ENCODE measurements at regions not wholly inside any gene's neighbourhood (a gene's known extent, or its start where the extent isn't known, plus 50 kb on each side); places are given as distances from the start of the nearest gene placed in this dataset.
A peak's percentile ranks its signal among the peaks of the same experiment; 100 is the strongest.

DNA sequence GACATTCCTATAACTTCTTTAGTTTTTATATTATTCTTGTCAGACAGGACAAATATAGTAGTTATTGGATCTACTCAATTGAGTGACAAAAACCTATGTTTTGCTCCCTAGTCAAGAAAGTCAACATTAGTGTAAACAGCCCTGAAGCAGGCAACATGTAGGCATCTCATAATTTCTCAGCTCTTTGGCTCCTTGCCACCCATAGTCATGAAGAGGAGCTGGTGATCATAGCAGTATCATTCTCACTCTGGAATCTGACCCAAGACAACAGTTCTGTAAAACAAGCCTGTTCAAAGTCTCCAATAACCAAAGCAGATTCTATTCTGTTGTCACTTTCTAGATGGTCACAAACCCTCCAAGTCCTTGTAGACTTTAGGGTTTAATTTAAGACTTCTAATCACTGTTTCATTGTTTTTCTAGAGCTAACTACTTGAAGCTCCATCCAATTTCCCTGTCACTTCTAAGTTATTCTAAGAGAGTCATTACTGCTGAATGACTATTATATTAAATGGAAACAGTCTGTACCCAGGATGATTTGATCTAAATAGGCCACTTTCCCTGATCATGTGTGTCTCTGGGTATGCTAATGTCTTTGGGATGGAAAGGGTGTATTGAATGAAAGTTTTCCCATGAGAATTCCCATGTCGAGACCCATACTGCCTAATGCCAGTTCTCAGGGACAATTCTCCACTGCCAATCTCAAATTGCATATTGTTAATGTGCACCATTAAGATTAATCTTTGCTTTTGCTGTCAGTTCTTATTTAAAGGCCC, 533.3 kb downstream of the ACTL7B start:
- peak; percentile 4 for DNase-seq

GRCh38 chr9:108316630-108317029, 539.2 kb downstream of the ACTL7B start:
- peak; percentile 8 for DNase-seq

GRCh38 chr9:108316066-108316465, 539.7 kb downstream of the ACTL7B start:
- DNase-seq: no peak

DNA sequence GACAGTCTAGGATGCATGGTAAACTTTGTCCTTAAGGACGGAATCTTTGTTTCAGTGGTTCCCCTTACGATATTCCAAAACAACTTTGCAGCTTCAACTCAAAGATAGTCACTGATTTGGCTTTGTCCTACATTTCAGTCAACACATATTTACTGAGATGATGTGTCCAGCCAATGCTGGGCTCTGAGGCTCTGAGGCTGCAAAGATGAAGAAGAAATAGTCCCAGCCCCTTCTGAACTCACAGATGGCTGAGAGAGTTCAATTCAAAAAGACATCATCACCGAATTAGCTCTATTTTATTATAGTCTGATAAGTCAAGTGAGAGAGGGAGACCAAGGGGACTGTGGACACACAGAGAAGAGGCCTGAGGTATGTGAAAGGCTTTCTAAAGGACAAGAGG, 544.0 kb downstream of the ACTL7B start:
- no peak for DNase-seq

- no peak for DNase-seq
These were observed 545.6 kb downstream of the ACTL7B start for GRCh38 chr9:108310202-108310601.

DNA sequence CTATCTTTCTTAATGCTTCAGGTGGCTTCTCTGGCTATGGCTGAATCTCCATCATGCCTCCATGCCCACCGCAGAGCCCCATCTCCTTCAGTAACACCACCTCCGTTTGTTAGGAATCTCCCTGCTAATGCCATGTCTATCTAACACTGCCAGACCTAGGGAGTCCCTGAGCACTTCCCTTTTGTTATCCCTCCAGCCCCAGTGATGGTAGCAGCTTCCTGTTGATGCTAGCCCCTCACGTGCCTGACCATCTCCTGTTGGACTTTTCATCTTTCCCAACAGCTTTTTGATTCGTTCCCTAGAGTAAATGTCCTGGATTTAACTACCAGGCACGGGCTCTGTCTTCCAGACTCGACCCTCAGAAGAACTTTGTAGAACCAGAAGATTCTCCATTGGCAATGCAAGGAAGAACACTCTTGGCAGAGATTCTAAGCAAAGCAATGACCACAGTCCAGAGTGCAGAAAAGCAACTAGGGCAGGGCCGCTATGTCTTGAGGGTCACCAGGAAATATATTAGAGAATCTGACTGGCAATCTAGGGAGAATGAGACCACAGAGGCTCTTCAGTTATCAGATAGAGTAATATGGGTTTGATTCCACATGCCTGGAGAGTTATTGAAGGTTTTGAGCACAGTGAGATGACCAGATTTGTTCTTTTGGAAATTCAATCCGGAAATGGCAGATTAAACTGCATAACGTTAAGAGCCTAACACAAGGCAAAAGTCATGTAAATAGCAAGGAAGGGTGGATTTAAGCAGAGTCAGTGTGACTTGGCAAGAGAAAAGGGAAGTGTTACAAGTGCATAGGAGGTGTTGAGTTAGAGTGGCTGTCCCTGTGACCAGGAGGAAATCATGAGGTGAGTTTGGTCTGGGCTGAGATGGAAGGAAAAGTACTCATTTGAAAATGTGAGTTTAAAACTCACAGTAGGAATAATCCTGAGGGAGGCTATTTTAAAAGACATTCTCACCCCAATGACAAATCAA, 555.2 kb downstream of the ACTL7B start:
- no peak for DNase-seq

GRCh38 chr9:108297073-108297472, 558.7 kb downstream of the ACTL7B start:
- peak; percentile 71 for DNase-seq

DNA sequence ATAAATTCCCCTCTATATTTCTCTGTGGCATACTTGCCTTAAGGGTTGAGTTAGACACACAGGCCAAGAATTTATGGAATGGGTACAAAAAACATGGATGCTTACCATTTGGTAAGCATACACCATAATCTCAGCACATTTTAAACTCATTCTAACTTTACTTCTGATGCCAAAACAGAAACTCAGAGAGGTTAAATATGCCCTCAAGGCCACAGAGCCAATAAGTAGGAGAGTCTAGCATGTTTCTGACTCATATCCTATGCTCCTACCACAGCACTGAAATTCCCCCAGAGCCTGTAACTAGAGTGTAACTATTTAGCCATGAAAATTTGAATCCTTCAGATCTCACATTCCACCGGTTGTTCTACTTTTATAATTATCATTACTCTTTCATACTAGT, 559.7 kb downstream of the ACTL7B start:
- peak; percentile 90 for DNase-seq

- DNase-seq: no peak
These were observed 564.2 kb downstream of the ACTL7B start for GRCh38 chr9:108291586-108291932.

GRCh38 chr9:108290839-108291585, 564.8 kb downstream of the ACTL7B start:
- DNase-seq: peak; percentile 37

GRCh38 chr9:108286638-108287206, 569.1 kb downstream of the ACTL7B start:
- no peak for DNase-seq

DNA sequence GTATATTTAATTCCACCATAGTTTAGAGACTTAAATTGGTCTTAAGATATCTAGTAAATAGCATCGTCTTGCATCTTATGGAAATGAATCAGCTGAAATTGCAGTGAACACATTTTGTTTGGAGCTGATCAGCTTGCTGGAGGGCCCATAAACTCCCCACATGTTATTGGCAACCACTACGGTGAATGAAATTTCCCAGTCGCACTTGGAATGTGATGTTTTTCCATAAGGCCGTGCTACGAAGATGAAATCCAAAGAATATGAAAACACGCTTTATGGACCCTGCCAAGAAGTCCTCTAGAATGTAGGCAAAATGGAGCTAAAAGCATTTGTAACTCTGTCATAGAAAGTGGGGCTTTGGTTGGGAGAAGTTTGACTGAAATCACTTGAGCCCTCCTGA, 572.1 kb downstream of the ACTL7B start:
- no peak for DNase-seq

- DNase-seq: no peak
These were observed 572.9 kb downstream of the ACTL7B start for GRCh38 chr9:108282872-108283271.

DNA sequence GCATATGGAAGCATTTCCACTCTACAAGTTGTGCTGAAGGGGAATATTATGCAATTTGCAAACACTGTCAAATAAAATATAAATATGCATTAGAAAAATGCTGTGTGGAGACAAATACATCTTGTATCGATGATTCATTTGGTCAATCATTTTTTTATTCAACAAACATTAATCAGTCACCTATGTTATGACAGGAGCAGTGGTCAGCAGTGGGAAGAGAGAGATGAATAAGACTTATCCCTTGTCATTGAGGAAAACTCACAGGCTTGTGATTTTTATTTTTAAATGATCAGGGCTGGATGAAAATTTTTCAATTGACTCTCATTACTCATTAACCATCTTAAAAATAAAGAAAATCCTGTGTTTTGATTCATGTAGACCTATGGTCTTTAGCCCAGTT, 574.1 kb downstream of the ACTL7B start:
- DNase-seq: no peak

- no peak for DNase-seq
These were observed 577.4 kb downstream of the ACTL7B start for GRCh38 chr9:108278341-108278740.

GRCh38 chr9:108277216-108277615, 578.6 kb downstream of the ACTL7B start:
- no peak for DNase-seq

- DNase-seq: peak; percentile 45
These were observed 579.9 kb downstream of the ACTL7B start for GRCh38 chr9:108275906-108276305.

- DNase-seq: no peak
These were observed 580.8 kb downstream of the ACTL7B start for GRCh38 chr9:108274971-108275370.

- DNase-seq: no peak
These were observed 581.8 kb downstream of the ACTL7B start for GRCh38 chr9:108273988-108274387.

GRCh38 chr9:108272349-108272899, 583.4 kb downstream of the ACTL7B start:
- DNase-seq: peak; percentile 71

DNA sequence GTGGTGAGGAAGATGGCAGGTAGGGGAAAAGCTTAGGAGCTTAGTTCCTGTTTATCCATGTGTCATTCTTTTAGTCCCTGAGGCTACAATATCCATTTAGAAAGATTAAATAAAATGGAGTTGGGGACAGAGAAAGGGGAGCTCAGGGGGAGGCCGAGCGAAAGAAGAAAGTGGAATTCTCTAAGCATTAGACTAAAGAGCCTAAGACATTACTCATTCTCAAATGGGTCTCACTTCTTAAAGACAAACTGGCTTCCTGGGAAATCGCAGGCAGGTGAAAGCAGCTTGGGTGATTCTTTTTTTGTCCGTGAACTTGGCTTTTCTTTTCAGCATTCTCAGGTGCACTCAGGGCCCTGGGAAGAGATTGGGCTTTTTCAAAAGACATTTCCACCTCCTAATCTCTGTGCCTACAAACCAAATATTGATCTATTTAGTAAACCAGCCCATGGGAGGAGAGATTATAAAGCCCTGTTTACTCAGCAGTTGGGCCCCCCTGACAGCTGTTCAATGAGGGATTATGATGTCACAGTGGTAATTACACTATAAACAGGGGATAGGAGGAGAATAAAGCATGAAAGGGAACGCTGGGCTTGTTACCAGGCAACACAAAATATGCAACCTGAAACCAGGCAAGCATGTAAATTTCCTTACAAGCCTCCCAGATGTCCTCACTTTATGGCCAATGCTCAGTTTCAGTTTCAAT, 584.0 kb downstream of the ACTL7B start:
- DNase-seq: peak; percentile 73

GRCh38 chr9:108271236-108271635, 584.5 kb downstream of the ACTL7B start:
- no peak for DNase-seq

Data from EL (cell line).